BJ (cell line): ENCODE measurements at regions not wholly inside any gene's neighbourhood (a gene's known extent, or its start where the extent isn't known, plus 50 kb on each side); places are given as distances from the start of the nearest gene placed in this dataset.

ENCODE experiments used
- CTCF ChIA-PET: fragments of 350-600 bp; formaldehyde crosslinking; extraction: SDS; loops from one replicate; lab custom pipeline; 2021; ENCODE audit warnings: antibody characterized with exemption, inconsistent platforms; lab: Yijun Ruan, JAX
- POLR2A ChIA-PET: fragments of 300-600 bp; sonication (Branson Sonifier 250); formaldehyde crosslinking; extraction: SDS; loops from one replicate; lab custom pipeline; 2021; ENCODE audit warnings: antibody characterized with exemption; lab: Charles Lee
- DNase-seq: peaks from one replicate; pipeline ENCODE4 v3.0.0-alpha.2; 2011; ENCODE audit warnings: low read depth
- H3K27me3 ChIP-seq: 2 replicates; pipeline ENCODE4 v1.6.0; 2011; ENCODE audit warnings: low read length; ENCODE audit not compliant: control insufficient read depth, insufficient read depth
- H3K36me3 ChIP-seq: 2 replicates; pipeline ENCODE4 v1.5.1; 2011; ENCODE audit warnings: low read length; ENCODE audit not compliant: control insufficient read depth, insufficient read depth
- H3K4me3 ChIP-seq: 2 replicates; pipeline ENCODE4 v1.5.1; 2011; ENCODE audit warnings: low read depth, mild to moderate bottlenecking, control low read depth, low read length
- TF ChIP-seq, protein P1 (sequence below): IDR thresholded peaks from 2 replicates; pipeline ENCODE4 v1.5.1; 2011; ENCODE audit warnings: low read depth, mild to moderate bottlenecking, control low read depth, inconsistent platforms, low read length, moderate library complexity; ENCODE audit not compliant: insufficient read depth

DNA sequence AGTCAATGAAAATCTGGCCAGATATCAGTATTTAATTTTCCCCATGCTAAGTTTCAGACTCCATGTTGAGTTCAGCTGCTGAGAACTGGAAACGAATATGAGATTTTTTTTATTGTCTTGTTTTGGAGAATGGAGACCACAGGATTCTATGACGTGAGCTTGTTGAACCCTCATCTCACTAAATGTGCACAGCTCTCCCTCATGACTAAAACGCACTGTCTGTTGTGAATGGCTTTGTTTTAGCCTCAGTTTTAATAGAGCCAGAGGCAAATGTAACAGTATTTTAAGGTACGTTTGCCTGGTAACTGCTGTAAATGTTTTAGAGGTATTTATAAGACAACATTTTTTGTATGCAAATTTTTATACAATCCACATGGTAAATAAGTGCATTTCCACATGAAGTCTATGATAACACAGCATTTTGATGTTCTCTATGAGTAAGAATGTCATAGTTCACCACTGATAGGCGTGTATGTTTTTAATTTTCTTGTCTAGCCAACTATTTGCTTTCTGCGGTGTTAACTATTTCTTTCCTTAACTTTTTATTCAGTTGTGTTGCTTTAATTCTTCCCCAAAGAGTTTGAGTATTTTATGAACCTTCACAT is 1159.3 kb upstream of the TENM3 start:
- H3K36me3 ChIP-seq, result no peaks in the 10 kb centered on the region
- H3K4me3 ChIP-seq, result no peak overlapping the region
- peak; percentile 4 for DNase-seq
- POLR2A ChIA-PET, result no interaction called here
- TF ChIP-seq, protein P1, sequence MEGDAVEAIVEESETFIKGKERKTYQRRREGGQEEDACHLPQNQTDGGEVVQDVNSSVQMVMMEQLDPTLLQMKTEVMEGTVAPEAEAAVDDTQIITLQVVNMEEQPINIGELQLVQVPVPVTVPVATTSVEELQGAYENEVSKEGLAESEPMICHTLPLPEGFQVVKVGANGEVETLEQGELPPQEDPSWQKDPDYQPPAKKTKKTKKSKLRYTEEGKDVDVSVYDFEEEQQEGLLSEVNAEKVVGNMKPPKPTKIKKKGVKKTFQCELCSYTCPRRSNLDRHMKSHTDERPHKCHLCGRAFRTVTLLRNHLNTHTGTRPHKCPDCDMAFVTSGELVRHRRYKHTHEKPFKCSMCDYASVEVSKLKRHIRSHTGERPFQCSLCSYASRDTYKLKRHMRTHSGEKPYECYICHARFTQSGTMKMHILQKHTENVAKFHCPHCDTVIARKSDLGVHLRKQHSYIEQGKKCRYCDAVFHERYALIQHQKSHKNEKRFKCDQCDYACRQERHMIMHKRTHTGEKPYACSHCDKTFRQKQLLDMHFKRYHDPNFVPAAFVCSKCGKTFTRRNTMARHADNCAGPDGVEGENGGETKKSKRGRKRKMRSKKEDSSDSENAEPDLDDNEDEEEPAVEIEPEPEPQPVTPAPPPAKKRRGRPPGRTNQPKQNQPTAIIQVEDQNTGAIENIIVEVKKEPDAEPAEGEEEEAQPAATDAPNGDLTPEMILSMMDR, result no peak
- H3K27me3 ChIP-seq, result no peaks in the 10 kb centered on the region
- CTCF ChIA-PET, result no interaction called here

GRCh38 chr4:181085557-181085956 is 1157.6 kb upstream of the TENM3 start:
- POLR2A ChIA-PET, result no interaction called here
- Histone ChIP-seq H3K36me3 (no peaks in the 10 kb centered on the region), H3K4me3 (no peak overlapping the region), H3K27me3 (no peaks in the 10 kb centered on the region)
- CTCF ChIA-PET, result no interaction called here
- no peak for DNase-seq
- TF ChIP-seq, protein P1, result no peak

DNA sequence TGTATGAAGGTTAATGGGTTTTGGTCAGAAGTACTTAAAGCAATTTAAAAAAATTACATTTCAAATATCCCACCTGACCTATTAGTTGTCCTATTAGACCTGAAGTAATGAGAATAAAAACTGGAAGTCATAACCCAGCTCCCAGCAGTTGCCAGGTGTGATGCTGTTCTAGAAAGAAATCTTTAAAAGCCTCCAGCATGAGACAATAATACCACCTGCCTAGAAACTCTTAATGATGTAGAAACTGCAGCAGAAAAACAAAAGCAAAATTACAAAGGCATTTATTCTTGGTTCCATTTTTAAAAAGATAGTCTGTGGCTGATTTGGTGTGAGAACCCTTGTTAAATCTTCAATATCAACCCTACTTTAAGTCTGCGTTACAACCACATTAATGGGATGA is 1137.7 kb upstream of the TENM3 start:
- ChIA-PET CTCF (no interaction called here), POLR2A (no interaction called here)
- Histone ChIP-seq H3K36me3 (no peaks in the 10 kb centered on the region), H3K4me3 (no peak overlapping the region), H3K27me3 (no peaks in the 10 kb centered on the region)
- no peak for DNase-seq
- TF ChIP-seq, protein P1, result no peak

DNA sequence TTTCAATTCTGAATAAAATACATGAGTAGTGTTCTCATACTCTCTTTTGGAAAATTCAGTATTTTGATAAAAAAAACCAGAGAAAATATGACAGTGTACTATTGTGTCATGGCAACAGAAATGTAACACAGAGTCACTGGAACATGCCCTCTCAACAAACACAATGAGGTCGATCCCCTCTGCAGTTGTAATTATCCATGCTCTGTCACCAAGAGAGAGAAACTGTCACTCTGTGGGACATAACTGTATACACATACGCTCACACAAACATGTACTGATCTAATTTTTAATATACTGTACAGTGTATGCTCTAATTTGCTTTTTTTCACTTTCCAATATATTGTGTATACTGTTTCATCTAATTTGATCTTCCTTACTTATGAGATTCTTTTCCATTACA is 1136.8 kb upstream of the TENM3 start:
- TF ChIP-seq, protein P1, result no peak
- Histone ChIP-seq H3K4me3 (no peak overlapping the region), H3K36me3 (no peaks in the 10 kb centered on the region), H3K27me3 (no peaks in the 10 kb centered on the region)
- ChIA-PET POLR2A (no interaction called here), CTCF (no interaction called here)
- DNase-seq, result no peak

- POLR2A ChIA-PET, result no interaction called here
- CTCF ChIA-PET, result no interaction called here
- no peak for DNase-seq
- TF ChIP-seq, protein P1, result no peak
- H3K27me3 ChIP-seq, result no peaks in the 10 kb centered on the region
- no peaks in the 10 kb centered on the region for H3K36me3 ChIP-seq
- no peak overlapping the region for H3K4me3 ChIP-seq
Measured at GRCh38 chr4:181108237-181108636, 1135.0 kb upstream of the TENM3 start.
